C4-2B (cell line): ENCODE measurements at regions not wholly inside any gene's neighbourhood (a gene's known extent, or its start where the extent isn't known, plus 50 kb on each side); places are given as distances from the start of the nearest gene placed in this dataset.

Experiments
- H3K27ac ChIP-seq: fragments of 450-650 bp; 2 replicates; pipeline ENCODE4 v1.5.1; 2017
- CTCF ChIP-seq: fragments of 450-650 bp; conservative IDR thresholded peaks from 2 replicates; pipeline ENCODE4 v1.5.1; 2017; ENCODE audit warnings: mild to moderate bottlenecking
- ZFX ChIP-seq: fragments of 450-650 bp; IDR thresholded peaks from 2 replicates; pipeline ENCODE4 v1.6.1; 2017

GRCh38 chr4:132498215-132498614, 650.9 kb upstream of the PCDH10 start:
- H3K27ac ChIP-seq = no peak overlapping the region
- TF ChIP-seq ZFX (no peak), CTCF (no peak)

GRCh38 chr4:132502096-132502552, 647.0 kb upstream of the PCDH10 start:
- H3K27ac ChIP-seq = no peak overlapping the region

GRCh38 chr4:132504438-132504837, 644.7 kb upstream of the PCDH10 start:
- no peak for TF ChIP-seq CTCF
- TF ChIP-seq ZFX = no peak
- H3K27ac ChIP-seq = no peak overlapping the region

More at GRCh38 chr4:132502096-132502552, 647.0 kb upstream of the PCDH10 start:
- TF ChIP-seq ZFX (no peak), CTCF (no peak)

- TF ChIP-seq ZFX = no peak
- TF ChIP-seq CTCF = no peak
- H3K27ac ChIP-seq = no peak overlapping the region
These were observed 642.5 kb upstream of the PCDH10 start for GRCh38 chr4:132506568-132506967.

GRCh38 chr4:132513491-132513890, 635.6 kb upstream of the PCDH10 start:
- no peak for TF ChIP-seq ZFX
- no peak overlapping the region for H3K27ac ChIP-seq

GRCh38 chr4:132526652-132527051, 622.4 kb upstream of the PCDH10 start:
- no peak overlapping the region for H3K27ac ChIP-seq
- TF ChIP-seq CTCF = no peak
- no peak for TF ChIP-seq ZFX

- TF ChIP-seq CTCF (no peak), ZFX (no peak)
- H3K27ac ChIP-seq = no peak overlapping the region
These were observed 621.3 kb upstream of the PCDH10 start for GRCh38 chr4:132527817-132528216.

GRCh38 chr4:132530861-132531260, 618.2 kb upstream of the PCDH10 start:
- no peak overlapping the region for H3K27ac ChIP-seq
- TF ChIP-seq ZFX = no peak
- no peak for TF ChIP-seq CTCF
